ENCODE measurements at regions not wholly inside any gene's neighbourhood (a gene's known extent, or its start where the extent isn't known, plus 50 kb on each side); places are given as distances from the start of the nearest gene placed in this dataset.
"Not testable (repeated sequence)": the region's sequence is repeated elsewhere in the genome, so short reads cannot be mapped to it uniquely, and the experiment has no call there.

GRCh38 chr18:43341014-43341413, 63.7 kb upstream of the SYT4 start:
- Histone ChIP-seq H3K4me1 (ENCODE audit: control insufficient read depth in 1 of 2, insufficient read depth in 2 of 2, low read length in 2 of 2) (no peaks in the 10 kb centered on the region), H3K27ac (ENCODE audit: low read depth, low read length) (no peak overlapping the region)

GRCh38 chr18:43350176-43350575, 72.9 kb upstream of the SYT4 start:
- no peaks in the 10 kb centered on the region for H3K36me3 ChIP-seq (ENCODE audit: control insufficient read depth in 1 of 2, insufficient read depth in 2 of 2, low read length in 2 of 2)
- no peak overlapping the region for H3K27ac ChIP-seq (ENCODE audit: low read depth, low read length)
- H3K4me1 ChIP-seq (ENCODE audit: control insufficient read depth in 1 of 2, insufficient read depth in 2 of 2, low read length in 2 of 2) = no peaks in the 10 kb centered on the region
- no peaks in the 10 kb centered on the region for H3K9me3 ChIP-seq (ENCODE audit: control insufficient read depth in 1 of 2, low read length in 2 of 2)
- H3K27me3 ChIP-seq (ENCODE audit: control insufficient read depth in 1 of 2, insufficient read depth in 2 of 2, low read length in 2 of 2) = no peaks in the 10 kb centered on the region
- no peak overlapping the region for H3K4me3 ChIP-seq (ENCODE audit: low read depth in 1 of 2, low read length in 2 of 2)
- H3K9ac ChIP-seq (ENCODE audit: low read depth in 1 of 2, low read length in 2 of 2) = no peak overlapping the region

More at GRCh38 chr18:43341014-43341413, 63.7 kb upstream of the SYT4 start:
- Histone ChIP-seq H3K9me3 (ENCODE audit: control insufficient read depth in 1 of 2, low read length in 2 of 2) (no peaks in the 10 kb centered on the region), H3K27me3 (ENCODE audit: control insufficient read depth in 1 of 2, insufficient read depth in 2 of 2, low read length in 2 of 2) (no peaks in the 10 kb centered on the region), H3K36me3 (ENCODE audit: control insufficient read depth in 1 of 2, insufficient read depth in 2 of 2, low read length in 2 of 2) (no peaks in the 10 kb centered on the region), H3K9ac (ENCODE audit: low read depth in 1 of 2, low read length in 2 of 2) (no peak overlapping the region), H3K4me3 (ENCODE audit: low read depth in 1 of 2, low read length in 2 of 2) (no peak overlapping the region)

- H3K4me1 ChIP-seq (ENCODE audit: control insufficient read depth in 1 of 2, insufficient read depth in 2 of 2, low read length in 2 of 2) = no peaks in the 10 kb centered on the region
- H3K4me3 ChIP-seq (ENCODE audit: low read depth in 1 of 2, low read length in 2 of 2) = no peak overlapping the region
- H3K27me3 ChIP-seq (ENCODE audit: control insufficient read depth in 1 of 2, insufficient read depth in 2 of 2, low read length in 2 of 2) = no peaks in the 10 kb centered on the region
Measured at GRCh38 chr18:43364535-43364934, 87.2 kb upstream of the SYT4 start.

GRCh38 chr18:43367895-43368294, 90.6 kb upstream of the SYT4 start:
- no peaks in the 10 kb centered on the region for H3K36me3 ChIP-seq (ENCODE audit: control insufficient read depth in 1 of 2, insufficient read depth in 2 of 2, low read length in 2 of 2)

More at GRCh38 chr18:43364535-43364934, 87.2 kb upstream of the SYT4 start:
- H3K36me3 ChIP-seq (ENCODE audit: control insufficient read depth in 1 of 2, insufficient read depth in 2 of 2, low read length in 2 of 2) = no peaks in the 10 kb centered on the region
- no peak overlapping the region for H3K27ac ChIP-seq (ENCODE audit: low read depth, low read length)
- H3K9me3 ChIP-seq (ENCODE audit: control insufficient read depth in 1 of 2, low read length in 2 of 2) = no peaks in the 10 kb centered on the region
- H3K9ac ChIP-seq (ENCODE audit: low read depth in 1 of 2, low read length in 2 of 2) = no peak overlapping the region

GRCh38 chr18:43369311-43369710, 92.0 kb upstream of the SYT4 start:
- H3K36me3 ChIP-seq (ENCODE audit: control insufficient read depth in 1 of 2, insufficient read depth in 2 of 2, low read length in 2 of 2); H3K9me3 ChIP-seq (ENCODE audit: control insufficient read depth in 1 of 2, low read length in 2 of 2); H3K27me3 ChIP-seq (ENCODE audit: control insufficient read depth in 1 of 2, insufficient read depth in 2 of 2, low read length in 2 of 2); H3K27ac ChIP-seq (ENCODE audit: low read depth, low read length); H3K4me3 ChIP-seq (ENCODE audit: low read depth in 1 of 2, low read length in 2 of 2); H3K9ac ChIP-seq (ENCODE audit: low read depth in 1 of 2, low read length in 2 of 2); H3K4me1 ChIP-seq (ENCODE audit: control insufficient read depth in 1 of 2, insufficient read depth in 2 of 2, low read length in 2 of 2): not testable (repeated sequence)

More at GRCh38 chr18:43367895-43368294, 90.6 kb upstream of the SYT4 start:
- H3K4me1 ChIP-seq (ENCODE audit: control insufficient read depth in 1 of 2, insufficient read depth in 2 of 2, low read length in 2 of 2) = no peaks in the 10 kb centered on the region
- H3K4me3 ChIP-seq (ENCODE audit: low read depth in 1 of 2, low read length in 2 of 2) = no peak overlapping the region
- no peaks in the 10 kb centered on the region for H3K9me3 ChIP-seq (ENCODE audit: control insufficient read depth in 1 of 2, low read length in 2 of 2)
- H3K9ac ChIP-seq (ENCODE audit: low read depth in 1 of 2, low read length in 2 of 2) = no peak overlapping the region
- H3K27me3 ChIP-seq (ENCODE audit: control insufficient read depth in 1 of 2, insufficient read depth in 2 of 2, low read length in 2 of 2) = no peaks in the 10 kb centered on the region
- no peak overlapping the region for H3K27ac ChIP-seq (ENCODE audit: low read depth, low read length)

- no peaks in the 10 kb centered on the region for H3K36me3 ChIP-seq (ENCODE audit: control insufficient read depth in 1 of 2, insufficient read depth in 2 of 2, low read length in 2 of 2)
- no peak overlapping the region for H3K27ac ChIP-seq (ENCODE audit: low read depth, low read length)
- H3K27me3 ChIP-seq (ENCODE audit: control insufficient read depth in 1 of 2, insufficient read depth in 2 of 2, low read length in 2 of 2) = no peaks in the 10 kb centered on the region
- H3K4me1 ChIP-seq (ENCODE audit: control insufficient read depth in 1 of 2, insufficient read depth in 2 of 2, low read length in 2 of 2) = no peaks in the 10 kb centered on the region
- no peaks in the 10 kb centered on the region for H3K9me3 ChIP-seq (ENCODE audit: control insufficient read depth in 1 of 2, low read length in 2 of 2)
- no peak overlapping the region for H3K9ac ChIP-seq (ENCODE audit: low read depth in 1 of 2, low read length in 2 of 2)
- no peak overlapping the region for H3K4me3 ChIP-seq (ENCODE audit: low read depth in 1 of 2, low read length in 2 of 2)
Measured at GRCh38 chr18:43372773-43373172, 95.5 kb upstream of the SYT4 start.

GRCh38 chr18:43380104-43380672, 102.9 kb upstream of the SYT4 start:
- Histone ChIP-seq H3K4me1 (ENCODE audit: control insufficient read depth in 1 of 2, insufficient read depth in 2 of 2, low read length in 2 of 2) (no peaks in the 10 kb centered on the region), H3K9me3 (ENCODE audit: control insufficient read depth in 1 of 2, low read length in 2 of 2) (no peaks in the 10 kb centered on the region), H3K9ac (ENCODE audit: low read depth in 1 of 2, low read length in 2 of 2) (no peak overlapping the region), H3K27ac (ENCODE audit: low read depth, low read length) (no peak overlapping the region), H3K4me3 (ENCODE audit: low read depth in 1 of 2, low read length in 2 of 2) (no peak overlapping the region), H3K27me3 (ENCODE audit: control insufficient read depth in 1 of 2, insufficient read depth in 2 of 2, low read length in 2 of 2) (no peaks in the 10 kb centered on the region), H3K36me3 (ENCODE audit: control insufficient read depth in 1 of 2, insufficient read depth in 2 of 2, low read length in 2 of 2) (no peaks in the 10 kb centered on the region)

- Histone ChIP-seq H3K4me1 (ENCODE audit: control insufficient read depth in 1 of 2, insufficient read depth in 2 of 2, low read length in 2 of 2) (no peaks in the 10 kb centered on the region), H3K4me3 (ENCODE audit: low read depth in 1 of 2, low read length in 2 of 2) (no peak overlapping the region), H3K36me3 (ENCODE audit: control insufficient read depth in 1 of 2, insufficient read depth in 2 of 2, low read length in 2 of 2) (no peaks in the 10 kb centered on the region), H3K9ac (ENCODE audit: low read depth in 1 of 2, low read length in 2 of 2) (no peak overlapping the region), H3K9me3 (ENCODE audit: control insufficient read depth in 1 of 2, low read length in 2 of 2) (no peaks in the 10 kb centered on the region), H3K27me3 (ENCODE audit: control insufficient read depth in 1 of 2, insufficient read depth in 2 of 2, low read length in 2 of 2) (no peaks in the 10 kb centered on the region), H3K27ac (ENCODE audit: low read depth, low read length) (no peak overlapping the region)
Measured at GRCh38 chr18:43382641-43383403, 105.5 kb upstream of the SYT4 start.

- H3K27ac ChIP-seq (ENCODE audit: low read depth, low read length) = no peak overlapping the region
- no peaks in the 10 kb centered on the region for H3K9me3 ChIP-seq (ENCODE audit: control insufficient read depth in 1 of 2, low read length in 2 of 2)
- H3K4me1 ChIP-seq (ENCODE audit: control insufficient read depth in 1 of 2, insufficient read depth in 2 of 2, low read length in 2 of 2) = no peaks in the 10 kb centered on the region
- H3K36me3 ChIP-seq (ENCODE audit: control insufficient read depth in 1 of 2, insufficient read depth in 2 of 2, low read length in 2 of 2) = no peaks in the 10 kb centered on the region
- H3K27me3 ChIP-seq (ENCODE audit: control insufficient read depth in 1 of 2, insufficient read depth in 2 of 2, low read length in 2 of 2) = no peaks in the 10 kb centered on the region
- H3K9ac ChIP-seq (ENCODE audit: low read depth in 1 of 2, low read length in 2 of 2) = no peak overlapping the region
- no peak overlapping the region for H3K4me3 ChIP-seq (ENCODE audit: low read depth in 1 of 2, low read length in 2 of 2)
Measured at GRCh38 chr18:43389163-43389562, 111.9 kb upstream of the SYT4 start.

- no peaks in the 10 kb centered on the region for H3K36me3 ChIP-seq (ENCODE audit: control insufficient read depth in 1 of 2, insufficient read depth in 2 of 2, low read length in 2 of 2)
- no peak overlapping the region for H3K4me3 ChIP-seq (ENCODE audit: low read depth in 1 of 2, low read length in 2 of 2)
- no peak overlapping the region for H3K9ac ChIP-seq (ENCODE audit: low read depth in 1 of 2, low read length in 2 of 2)
- no peak overlapping the region for H3K27ac ChIP-seq (ENCODE audit: low read depth, low read length)
- H3K9me3 ChIP-seq (ENCODE audit: control insufficient read depth in 1 of 2, low read length in 2 of 2) = no peaks in the 10 kb centered on the region
- no peaks in the 10 kb centered on the region for H3K27me3 ChIP-seq (ENCODE audit: control insufficient read depth in 1 of 2, insufficient read depth in 2 of 2, low read length in 2 of 2)
- no peaks in the 10 kb centered on the region for H3K4me1 ChIP-seq (ENCODE audit: control insufficient read depth in 1 of 2, insufficient read depth in 2 of 2, low read length in 2 of 2)
Measured at GRCh38 chr18:43392168-43392567, 114.9 kb upstream of the SYT4 start.

All from duodenal mucosa (tissue), 2 donors.